GM12865 (cell line): ENCODE measurements at regions not wholly inside any gene's neighbourhood (a gene's known extent, or its start where the extent isn't known, plus 50 kb on each side); places are given as distances from the start of the nearest gene placed in this dataset.
A peak's percentile ranks its signal among the peaks of the same experiment; 100 is the strongest.

ENCODE experiments used
- DNase-seq: peaks from one replicate; pipeline ENCODE4 v3.0.0; 2010; ENCODE audit warnings: low read depth
- H3K4me3 ChIP-seq: 2 replicates; pipeline ENCODE4 v1.5.1; 2011; ENCODE audit warnings: mild to moderate bottlenecking, low read depth, low read length, control low read depth
- TF ChIP-seq, protein P1 (sequence below): IDR thresholded peaks from 2 replicates; pipeline ENCODE4 v1.5.1; 2011; ENCODE audit warnings: low read length, control low read depth, low read depth, inconsistent platforms; ENCODE audit not compliant: insufficient read depth; ENCODE audit errors: missing control alignments

DNA sequence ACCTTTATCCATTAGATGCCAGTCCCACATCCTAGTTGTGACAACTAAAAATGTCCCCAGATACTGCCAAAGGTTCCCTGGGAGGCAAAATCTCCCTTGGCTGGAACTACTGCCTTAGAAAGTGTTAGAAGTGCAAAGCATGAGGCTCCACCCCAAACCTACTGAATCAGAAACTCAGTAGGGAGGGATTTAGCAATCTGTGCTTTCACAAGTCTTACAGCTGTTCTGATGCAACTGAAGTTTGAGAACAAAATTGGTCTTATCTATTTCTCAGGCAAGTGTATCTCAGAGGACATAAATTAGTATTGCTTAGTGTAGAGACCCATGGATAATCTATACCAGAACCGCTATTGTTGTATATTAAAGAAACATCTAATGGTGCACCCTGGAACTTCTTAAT lies 70.2 kb downstream of the CLDN1 start:
- DNase-seq = peak; percentile 34
- H3K4me3 ChIP-seq = no peak overlapping the region
- TF ChIP-seq, protein P1, sequence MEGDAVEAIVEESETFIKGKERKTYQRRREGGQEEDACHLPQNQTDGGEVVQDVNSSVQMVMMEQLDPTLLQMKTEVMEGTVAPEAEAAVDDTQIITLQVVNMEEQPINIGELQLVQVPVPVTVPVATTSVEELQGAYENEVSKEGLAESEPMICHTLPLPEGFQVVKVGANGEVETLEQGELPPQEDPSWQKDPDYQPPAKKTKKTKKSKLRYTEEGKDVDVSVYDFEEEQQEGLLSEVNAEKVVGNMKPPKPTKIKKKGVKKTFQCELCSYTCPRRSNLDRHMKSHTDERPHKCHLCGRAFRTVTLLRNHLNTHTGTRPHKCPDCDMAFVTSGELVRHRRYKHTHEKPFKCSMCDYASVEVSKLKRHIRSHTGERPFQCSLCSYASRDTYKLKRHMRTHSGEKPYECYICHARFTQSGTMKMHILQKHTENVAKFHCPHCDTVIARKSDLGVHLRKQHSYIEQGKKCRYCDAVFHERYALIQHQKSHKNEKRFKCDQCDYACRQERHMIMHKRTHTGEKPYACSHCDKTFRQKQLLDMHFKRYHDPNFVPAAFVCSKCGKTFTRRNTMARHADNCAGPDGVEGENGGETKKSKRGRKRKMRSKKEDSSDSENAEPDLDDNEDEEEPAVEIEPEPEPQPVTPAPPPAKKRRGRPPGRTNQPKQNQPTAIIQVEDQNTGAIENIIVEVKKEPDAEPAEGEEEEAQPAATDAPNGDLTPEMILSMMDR = no peak

DNA sequence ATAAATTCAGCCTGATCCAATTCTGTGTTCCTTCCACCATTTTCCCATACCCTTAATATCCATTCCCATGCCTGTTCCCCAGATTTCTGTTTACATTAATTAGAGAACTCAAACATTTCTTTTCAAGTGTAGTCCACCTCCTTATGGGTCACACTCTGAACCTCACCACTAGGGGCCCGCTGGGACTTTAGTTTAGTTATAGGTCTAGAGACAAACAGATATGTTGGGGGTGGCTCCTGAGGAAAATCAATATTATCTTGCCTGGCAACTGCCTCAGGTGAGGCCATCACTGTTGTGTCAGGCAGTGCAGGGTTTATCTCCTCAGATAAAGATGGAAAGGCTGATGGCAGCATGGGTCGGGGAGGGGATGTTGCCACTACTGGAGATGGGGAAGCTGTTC lies 72.8 kb downstream of the CLDN1 start:
- H3K4me3 ChIP-seq = no peak overlapping the region
- DNase-seq = no peak
- TF ChIP-seq, protein P1 = no peak

DNA sequence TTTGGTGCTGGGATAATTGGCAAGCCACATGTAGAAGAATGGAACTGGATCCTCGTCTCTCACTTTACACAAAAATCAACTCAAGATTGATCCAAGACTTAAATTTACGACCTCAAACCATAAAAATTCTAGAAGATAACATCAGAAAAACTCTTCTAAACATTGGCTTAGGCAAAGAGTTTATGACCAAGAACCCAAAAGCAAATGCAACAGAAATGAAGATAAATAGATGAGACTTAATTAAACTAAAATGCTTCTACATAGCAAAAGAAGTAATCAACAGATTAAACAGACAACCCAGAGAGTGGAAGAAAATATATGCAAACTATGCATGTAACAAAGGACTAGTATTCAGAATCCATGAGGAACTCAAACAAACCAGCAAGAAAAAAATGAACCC lies 80.1 kb downstream of the CLDN1 start:
- no peak for DNase-seq
- H3K4me3 ChIP-seq = no peak overlapping the region
- TF ChIP-seq, protein P1 = no peak

DNA sequence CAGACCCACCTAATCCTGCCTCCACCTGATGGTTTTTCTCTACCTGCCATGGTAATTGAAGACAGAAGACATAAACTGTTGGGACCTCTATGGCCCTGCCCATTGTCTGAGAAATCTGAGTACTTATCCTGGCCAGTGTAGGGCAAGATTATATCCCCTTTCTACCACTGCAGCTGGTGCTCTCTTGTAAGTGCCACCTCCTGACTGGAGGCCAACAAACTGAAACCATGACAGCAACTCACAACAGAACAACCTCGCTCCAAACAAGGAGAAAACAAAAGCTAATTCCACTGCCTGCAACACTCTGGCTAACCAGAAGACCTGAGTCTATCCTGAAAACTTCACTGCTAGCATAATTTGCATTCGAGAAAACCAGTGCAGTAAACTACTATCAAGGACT lies 82.9 kb downstream of the CLDN1 start:
- TF ChIP-seq, protein P1 = no peak
- no peak overlapping the region for H3K4me3 ChIP-seq
- DNase-seq = peak; percentile 27

DNA sequence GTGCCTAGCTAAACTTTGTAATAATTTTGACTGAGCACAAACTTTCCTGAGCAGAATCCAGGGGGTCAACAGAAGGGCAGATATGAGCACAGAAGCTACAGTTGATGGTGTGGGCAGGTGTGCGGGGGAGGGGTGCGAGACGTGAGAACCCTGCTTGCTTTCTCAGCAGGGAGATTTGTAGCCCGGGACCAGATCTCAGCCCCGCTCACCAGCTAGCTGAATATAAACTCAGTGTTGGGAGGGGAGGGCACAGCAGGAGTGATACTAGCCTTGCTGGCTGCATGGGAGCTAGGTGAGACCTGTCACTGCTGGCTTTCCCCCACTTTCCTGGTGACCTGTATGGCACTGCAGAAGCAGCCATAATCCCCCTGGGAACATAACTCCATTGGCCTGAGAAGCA lies 83.4 kb downstream of the CLDN1 start:
- no peak for DNase-seq
- H3K4me3 ChIP-seq = no peak overlapping the region
- TF ChIP-seq, protein P1 = no peak

DNA sequence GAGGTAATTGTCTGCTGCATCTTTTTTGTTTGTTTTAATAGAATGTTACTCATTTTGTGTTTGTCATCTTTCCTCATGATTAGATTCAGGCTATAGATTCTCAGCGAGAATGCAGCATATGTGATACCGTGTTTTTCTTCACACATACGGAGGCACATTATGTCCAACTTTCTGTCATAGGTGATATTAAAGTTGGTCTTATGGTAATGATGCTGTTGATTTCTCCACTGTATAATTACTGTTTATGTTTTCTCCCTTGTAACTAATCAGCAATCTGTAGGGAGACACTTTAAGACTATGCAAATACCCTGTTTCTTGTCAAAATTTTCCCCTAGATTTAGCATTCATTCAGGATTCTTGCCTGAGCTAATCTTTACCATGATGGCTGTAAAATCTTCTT lies 87.6 kb downstream of the CLDN1 start:
- no peak overlapping the region for H3K4me3 ChIP-seq
- TF ChIP-seq, protein P1 = no peak

DNA sequence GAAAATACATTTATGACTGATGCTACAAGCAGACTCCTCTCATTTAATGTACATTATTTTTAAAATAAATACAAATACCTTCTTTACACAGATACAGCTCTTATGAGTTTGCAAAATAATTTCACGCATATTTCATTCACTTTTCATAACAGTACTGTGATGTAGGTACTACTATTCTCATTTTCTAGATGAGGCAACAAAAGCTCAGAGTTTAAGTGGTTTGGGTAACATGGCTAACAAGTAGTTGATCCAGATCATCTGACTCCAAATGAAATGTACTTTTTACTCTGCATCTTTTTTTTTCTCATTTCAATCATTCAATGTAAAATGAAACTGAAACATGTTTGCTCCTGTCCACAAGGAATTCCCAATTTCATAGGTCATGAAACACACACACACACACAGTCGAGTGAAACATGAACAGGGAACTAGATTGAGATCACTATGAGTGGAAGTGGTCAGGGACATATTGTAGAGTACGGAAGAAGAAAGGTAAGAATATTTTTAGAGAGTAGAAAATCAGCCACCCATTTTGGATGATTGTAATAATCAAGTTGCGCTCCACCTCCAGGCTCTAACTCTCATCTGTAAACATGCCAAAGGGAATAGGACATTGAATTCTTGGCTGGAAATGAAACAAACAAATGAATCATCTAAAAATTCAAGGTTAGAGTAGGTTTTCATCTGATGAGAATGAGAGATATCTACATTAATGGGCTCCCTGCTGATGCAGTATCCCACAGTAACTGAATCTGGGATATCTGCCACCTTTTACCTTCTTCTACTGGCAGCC lies 92.4 kb downstream of the CLDN1 start:
- H3K4me3 ChIP-seq = no peak overlapping the region
- DNase-seq = peak; percentile 74
- TF ChIP-seq, protein P1 = no peak

More for the DNA sequence above, 87.6 kb downstream of the CLDN1 start:
- DNase-seq = no peak
